T-helper 9 cell (primary cell): ENCODE measurements at regions not wholly inside any gene's neighbourhood (a gene's known extent, or its start where the extent isn't known, plus 50 kb on each side); places are given as distances from the start of the nearest gene placed in this dataset.
A peak's percentile ranks its signal among the peaks of the same experiment; 100 is the strongest.

Experiments
- DNase-seq: peaks from one replicate; pipeline ENCODE4 v3.0.0-alpha.2; 2020

GRCh38 chrX:40157228-40158035 lies 59.7 kb upstream of the BCOR start:
- DNase-seq = no peak

DNA sequence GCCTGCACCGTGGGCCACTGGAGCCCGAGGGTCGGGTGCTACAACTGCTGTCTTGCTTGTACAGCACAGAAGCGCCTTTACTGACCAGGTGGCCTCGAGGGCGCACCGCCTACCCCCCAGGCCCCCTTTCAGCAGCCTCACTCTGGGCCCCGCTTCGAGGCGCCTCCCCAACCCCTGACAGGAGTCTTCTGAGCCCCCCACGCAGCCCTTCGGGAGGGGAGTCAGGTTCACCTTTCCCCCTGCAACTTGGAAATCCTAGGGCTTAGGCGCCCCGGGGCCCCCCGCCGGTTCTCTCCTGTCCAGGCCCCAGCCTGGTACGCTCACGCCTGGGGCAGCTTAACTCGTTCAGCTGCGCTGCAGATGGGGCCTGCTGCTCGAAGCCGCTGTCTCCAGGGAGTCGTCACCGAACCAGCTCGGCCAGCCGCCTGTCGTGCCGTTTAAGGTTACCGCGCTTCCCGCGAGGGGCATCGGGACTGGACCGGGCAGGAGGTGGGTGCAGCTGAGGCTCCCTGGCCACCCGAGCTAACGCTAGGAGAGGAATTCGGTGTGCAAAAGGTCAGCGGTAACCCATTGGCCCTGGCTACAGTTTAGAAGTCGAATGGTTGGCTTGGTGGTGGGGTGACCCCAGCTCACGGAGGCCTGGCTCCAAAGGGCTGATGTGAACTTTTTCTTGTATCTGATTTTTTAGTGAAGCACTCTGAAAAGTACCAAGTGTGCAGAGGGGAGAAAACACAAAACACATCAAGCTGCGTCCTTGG lies 58.9 kb upstream of the BCOR start:
- no peak for DNase-seq

- DNase-seq = no peak
Measured at GRCh38 chrX:40155589-40156469, 58.1 kb upstream of the BCOR start.

GRCh38 chrX:40154853-40155588 lies 57.3 kb upstream of the BCOR start:
- no peak for DNase-seq

DNA sequence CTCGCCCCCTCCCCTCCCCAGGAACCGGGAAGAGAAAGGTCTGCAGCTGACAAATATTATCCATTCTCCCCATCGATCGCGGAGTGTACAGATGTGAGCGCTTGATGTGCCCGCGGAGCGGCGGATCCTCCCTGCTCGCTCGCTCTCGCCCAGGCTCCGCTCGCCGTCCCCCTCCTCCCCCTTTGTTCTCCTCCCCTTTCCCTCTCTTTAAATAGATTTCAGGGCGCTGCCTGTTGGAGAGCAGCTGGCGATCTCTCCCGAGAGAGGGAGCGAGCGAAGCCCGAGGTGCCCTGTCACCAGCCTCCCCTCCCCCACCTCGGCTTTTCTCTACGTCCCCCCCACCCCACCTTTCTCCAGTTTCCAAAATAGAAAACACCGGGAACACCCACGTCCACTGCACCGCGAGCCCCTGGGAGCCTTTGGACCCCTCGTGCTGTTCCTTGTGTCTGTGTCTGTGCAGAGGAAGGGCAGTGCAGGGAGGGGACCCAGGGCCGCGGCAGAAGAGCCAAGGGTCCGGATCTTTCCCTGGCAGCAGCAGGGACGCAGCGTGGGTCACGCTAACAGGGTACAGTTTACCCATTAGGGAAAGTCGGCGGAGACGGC lies 56.6 kb upstream of the BCOR start:
- no peak for DNase-seq

DNA sequence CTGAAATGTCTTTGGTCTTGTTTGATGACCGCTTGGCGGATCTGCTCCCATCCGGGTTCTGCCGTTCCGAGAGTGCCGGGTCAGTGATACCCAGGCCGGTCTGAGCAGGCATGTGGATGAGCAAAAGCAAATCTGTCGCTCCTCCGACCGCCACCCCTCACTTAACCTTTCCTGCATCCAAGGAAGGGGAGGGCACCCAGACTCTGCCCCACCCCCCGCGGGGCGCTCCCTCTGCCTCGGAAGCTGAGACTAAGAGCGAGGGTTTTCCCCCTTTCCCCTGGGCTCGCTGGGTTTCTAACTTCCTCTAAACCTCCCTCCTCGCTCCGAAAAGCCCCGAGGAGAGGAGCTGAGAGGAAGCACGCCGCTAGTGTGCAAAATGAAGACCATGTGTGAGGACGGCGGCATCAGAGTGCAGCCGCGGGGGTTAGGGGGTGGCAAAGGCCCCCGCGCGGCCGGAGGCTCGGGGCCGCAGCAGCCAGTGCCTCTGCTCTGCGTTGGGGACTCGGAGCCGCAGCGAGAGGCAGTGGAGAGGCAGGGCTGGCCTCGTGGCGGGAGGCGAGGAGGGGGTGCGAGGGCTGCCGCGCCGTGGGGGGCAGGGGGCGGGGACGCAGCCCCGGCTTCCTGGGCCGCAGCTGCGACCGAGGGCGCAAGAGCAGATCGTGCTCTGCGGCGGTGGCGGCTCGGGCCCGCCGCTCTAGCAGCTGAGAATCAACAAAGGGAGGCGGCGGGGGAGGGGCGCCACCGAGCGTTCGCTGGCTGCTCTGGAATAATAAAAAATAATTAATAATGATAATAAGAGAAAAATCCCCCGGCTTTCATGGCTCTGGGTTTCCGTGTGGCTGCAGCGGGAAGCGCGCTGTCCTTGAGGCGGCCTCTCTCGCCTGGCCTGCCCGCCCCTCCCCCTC lies 55.8 kb upstream of the BCOR start:
- peak; percentile 52 for DNase-seq

GRCh38 chrX:40152741-40153344 lies 55.1 kb upstream of the BCOR start:
- no peak for DNase-seq

GRCh38 chrX:40152173-40152711 lies 54.5 kb upstream of the BCOR start:
- no peak for DNase-seq

- DNase-seq = no peak
Measured at GRCh38 chrX:40151211-40152172, 53.7 kb upstream of the BCOR start.

DNA sequence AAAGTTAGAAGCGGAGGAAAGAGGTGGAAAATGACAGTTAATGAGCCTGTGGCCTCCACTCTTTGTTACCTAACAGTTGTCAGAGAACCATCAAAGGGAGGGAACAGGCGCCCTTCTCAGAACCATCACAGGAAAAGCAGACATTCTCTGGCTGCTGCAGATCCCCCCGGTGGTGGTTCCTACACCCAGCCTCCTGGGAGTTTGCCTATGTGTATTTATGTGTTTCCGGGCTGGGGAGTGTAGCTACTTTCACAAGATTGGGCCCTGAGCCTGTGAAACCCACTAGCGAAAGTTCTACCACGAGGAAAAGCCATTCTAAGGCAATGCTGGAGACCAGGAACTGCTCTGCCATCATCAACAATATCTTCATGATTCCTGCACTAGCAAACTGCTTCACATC lies 52.7 kb upstream of the BCOR start:
- DNase-seq = no peak

DNA sequence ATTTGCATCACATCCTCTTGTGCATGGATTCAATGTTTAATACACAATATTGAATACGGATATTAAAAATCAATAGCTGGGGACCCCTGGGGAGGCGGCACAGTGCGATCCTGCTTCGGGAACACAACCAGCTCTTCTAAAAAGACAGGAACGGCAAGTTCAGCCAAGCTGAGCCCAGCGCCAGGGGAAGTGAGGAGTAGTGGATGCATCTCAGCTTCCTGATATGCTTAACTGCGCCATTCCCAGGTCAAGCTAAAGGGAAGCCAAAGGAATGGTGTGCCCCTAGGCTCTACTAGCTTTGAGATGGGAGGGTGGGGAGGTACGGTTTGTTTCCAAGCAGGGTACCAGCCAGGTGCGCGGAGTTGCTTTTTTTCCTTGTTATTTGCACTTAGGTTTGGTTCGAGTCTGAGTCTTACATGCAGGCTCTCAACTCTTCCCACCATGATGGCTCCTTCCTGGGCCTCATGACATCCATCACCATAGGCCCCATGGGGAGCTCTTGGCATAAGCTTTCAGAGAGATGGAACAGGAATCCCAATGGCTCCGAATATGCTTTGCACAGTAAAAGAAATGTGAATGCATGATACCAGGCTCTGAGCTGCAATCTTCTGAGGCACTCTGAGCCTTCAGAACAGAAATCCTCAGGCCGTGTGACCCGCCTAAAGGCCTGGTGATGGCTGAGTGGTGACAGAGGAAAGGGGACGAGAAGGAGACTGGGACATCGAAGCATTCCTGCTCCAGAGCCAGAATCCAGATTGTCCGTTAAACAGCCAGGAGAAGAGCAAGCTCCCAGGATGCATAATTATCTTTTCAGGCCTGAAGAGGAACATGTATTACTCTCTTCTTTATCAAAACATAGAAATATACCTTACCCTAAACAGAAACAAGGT lies 51.8 kb upstream of the BCOR start:
- DNase-seq = no peak

DNA sequence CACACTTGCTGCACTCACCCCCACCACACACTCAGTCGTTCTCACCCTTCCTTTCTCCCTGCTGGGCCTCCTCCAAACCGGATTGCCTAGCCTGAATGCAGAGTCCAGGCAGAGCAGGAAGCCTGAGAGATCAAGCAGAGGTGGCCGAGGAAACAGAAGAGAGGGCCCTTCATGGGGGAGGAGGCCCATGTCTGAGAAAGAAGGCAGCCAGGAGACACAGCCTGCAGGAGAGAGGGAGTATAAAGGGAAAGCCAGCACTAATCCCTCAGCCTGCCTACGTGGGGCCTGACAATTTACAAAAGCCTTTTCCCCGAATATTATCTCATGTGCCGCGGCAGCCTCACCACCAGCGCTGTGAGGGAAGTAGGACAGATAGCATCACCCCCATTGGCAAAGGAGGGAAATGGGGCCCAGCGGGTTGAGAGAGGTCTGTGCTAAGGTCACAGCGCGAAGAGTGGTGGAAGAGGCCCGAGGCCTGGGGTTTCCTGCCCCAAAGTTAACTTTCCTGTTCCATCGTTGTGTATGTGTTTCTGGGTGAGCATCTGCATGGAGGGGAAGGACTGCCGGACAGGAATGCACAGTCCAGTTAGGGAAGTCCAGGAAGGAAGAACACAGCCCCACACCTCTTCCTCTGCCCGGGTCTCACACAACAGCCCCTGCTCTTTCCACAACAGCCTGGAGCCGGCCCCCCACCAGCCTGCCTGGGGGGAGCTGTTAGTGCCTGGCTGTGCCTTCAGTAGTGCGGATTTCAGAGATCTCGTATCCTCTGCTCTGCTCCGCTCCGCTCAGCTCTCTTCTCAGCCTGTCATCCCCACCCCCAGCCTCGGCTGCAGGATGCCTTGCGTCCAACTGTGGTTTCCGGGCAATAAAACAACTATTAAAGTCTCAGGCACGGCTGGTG lies 50.9 kb upstream of the BCOR start:
- DNase-seq = no peak

- no peak for DNase-seq
Measured at GRCh38 chrX:40147971-40148370, 50.2 kb upstream of the BCOR start.
